Motor neuron (in vitro differentiated cells): ENCODE measurements at regions not wholly inside any gene's neighbourhood (a gene's known extent, or its start where the extent isn't known, plus 50 kb on each side); places are given as distances from the start of the nearest gene placed in this dataset.

Source experiments
- ATAC-seq, 8 experiments: fragments of 200-7000 bp; cut with Tn5 transposase; replicated peaks in 6 of 8; 2 replicates each; pipeline ENCODE4 v1.8.0; 2021; ENCODE audit warnings: mild to moderate bottlenecking in 8 of 8, moderate library complexity in 8 of 8
- H3K27ac ChIP-seq, 2 donors: fragments of 250-450 bp; sonication (Bioruptor Pico); 2 replicates each; pipeline ENCODE4 v1.9.0; 2021; ENCODE audit warnings: antibody characterized with exemption in 2 of 2, mild to moderate bottlenecking in 2 of 2, moderate library complexity in 1 of 2
- H3K4me1 ChIP-seq, 2 donors: fragments of 250-450 bp; sonication (Bioruptor Pico); replicated peaks in 1 of 2; 2 replicates each; pipeline ENCODE4 v1.6.1; 2021; ENCODE audit warnings: antibody characterized with exemption in 2 of 2, mild to moderate bottlenecking in 2 of 2, moderate library complexity in 1 of 2
- H3K4me3 ChIP-seq, 5 donors: fragments of 250-450 bp; sonication (Bioruptor Pico); 2 replicates each; pipeline ENCODE4 v1.9.0; 2021; ENCODE audit warnings: antibody characterized with exemption in 5 of 5, mild to moderate bottlenecking in 5 of 5, moderate library complexity in 4 of 5
- WGBS, 10 experiments: fragments of 450-650 bp; shearing (Covaris generic); methylation state at CpG; one replicate each; pipeline ENCODE4 v1.0.0; 2022; 5-methylcytosine and 5-hydroxymethylcytosine counted together
- in situ Hi-C, 9 experiments: fragments of 400-800 bp; cut with MboI; loops; one replicate each; pipeline ENCODE4 v1.15.0; 2021; ENCODE audit warnings: low sequenced_read_pairs in 9 of 9, low pct_unique_long_range_greater_than_20kb in 2 of 9; ENCODE audit not compliant: unreplicated experiment in 9 of 9

DNA sequence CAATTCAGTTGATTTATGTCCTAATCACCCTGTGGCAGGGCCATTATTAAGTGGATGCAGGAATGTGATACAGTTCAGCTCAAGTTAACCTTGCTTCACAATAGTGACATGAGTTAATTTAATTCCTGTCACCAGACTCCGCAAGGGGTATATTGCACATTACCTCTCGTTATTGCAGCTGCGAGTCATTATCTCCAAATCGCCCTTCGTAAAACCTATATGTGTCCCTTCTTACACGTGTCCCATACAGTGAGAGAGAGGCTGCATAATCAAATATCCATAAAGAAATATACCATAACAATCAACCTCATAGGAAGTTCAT, 369.9 kb upstream of the ANXA10 start:
- peak in 5 of 8 experiments; percentile 55 to 82 (median 78) for ATAC-seq
- H3K4me1 ChIP-seq: peaks cover 0 to 29% of the 10 kb centered on the region in 2 donors
- WGBS, 10 experiments: 0 to 80% (median 36%) methylated on average over 2 to 6 of the region's 6 CpGs; no CpG with 5 or more reads in 1 of the 10 experiments
- peak overlapping the region in 1 of 2 donors; percentile 64 for H3K27ac ChIP-seq
- in situ Hi-C loops: no loop called here
- H3K4me3 ChIP-seq: no peak overlapping the region

DNA sequence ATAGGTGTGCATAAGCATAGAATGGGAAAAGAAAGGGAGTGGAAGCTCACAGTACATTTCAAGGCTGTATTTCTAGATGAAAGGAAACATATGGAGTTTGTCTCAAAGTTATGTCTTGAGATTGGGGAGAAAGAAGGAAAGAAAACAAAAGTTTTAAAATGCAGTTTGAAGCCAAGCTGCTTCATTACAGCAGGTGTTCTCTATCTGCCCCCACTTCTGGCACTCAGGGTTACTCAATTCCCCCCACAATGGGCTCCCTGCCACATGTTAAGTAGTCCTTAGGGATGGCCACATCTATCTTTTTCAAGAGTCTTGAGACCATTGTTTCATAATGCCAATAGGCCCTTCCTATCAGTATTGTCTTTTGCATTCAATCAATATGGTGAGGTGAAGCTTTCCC, 367.4 kb upstream of the ANXA10 start:
- in situ Hi-C loops: no loop called here
- Histone ChIP-seq H3K4me1 (peaks cover 0 to 29% of the 10 kb centered on the region in 2 donors), H3K27ac (no peak overlapping the region), H3K4me3 (no peak overlapping the region)
- no peak for ATAC-seq

DNA sequence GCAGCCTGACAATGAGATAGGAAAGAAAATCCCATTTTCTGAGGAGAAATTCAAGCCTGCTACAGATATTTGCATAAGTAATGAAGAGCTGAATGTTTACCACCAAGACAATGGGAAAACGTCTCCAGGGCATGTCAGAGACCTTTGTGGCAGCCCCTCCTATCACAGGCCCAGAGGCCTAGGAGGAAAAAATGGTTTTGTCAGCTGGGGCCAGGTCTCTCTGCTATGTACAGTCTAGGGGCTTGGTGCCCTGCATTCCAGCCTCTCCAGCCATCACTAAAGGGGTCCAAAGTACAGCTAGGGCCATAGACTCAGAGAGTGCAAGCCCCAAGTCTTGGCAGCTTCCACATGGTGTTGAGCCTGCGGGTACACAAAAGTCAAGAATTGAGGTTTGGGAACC, 361.6 kb upstream of the ANXA10 start:
- in situ Hi-C loops: no loop called here
- Histone ChIP-seq H3K4me3 (no peak overlapping the region), H3K4me1 (no peaks in the 10 kb centered on the region), H3K27ac (no peak overlapping the region)
- WGBS, 10 experiments: 0 to 67% (median 32%) methylated on average over 1 to 2 of the region's 2 CpGs; no CpG with 5 or more reads in 4 of the 10 experiments
- ATAC-seq: no peak

- peak in 4 of 8 experiments; percentile 38 to 81 (median 76) for ATAC-seq
- H3K4me3 ChIP-seq: no peak overlapping the region
- peak overlapping the region in 1 of 2 donors; percentile 13 for H3K27ac ChIP-seq
- in situ Hi-C loops: no loop called here
- WGBS, 10 experiments: 0 to 73% (median 64%) methylated on average over 2 to 6 of the region's 6 CpGs; no CpG with 5 or more reads in 1 of the 10 experiments
- H3K4me1 ChIP-seq: peaks cover 0 to 20% of the 10 kb centered on the region in 2 donors
Observed at GRCh38 chr4:167745024-167745687, 347.2 kb upstream of the ANXA10 start.

DNA sequence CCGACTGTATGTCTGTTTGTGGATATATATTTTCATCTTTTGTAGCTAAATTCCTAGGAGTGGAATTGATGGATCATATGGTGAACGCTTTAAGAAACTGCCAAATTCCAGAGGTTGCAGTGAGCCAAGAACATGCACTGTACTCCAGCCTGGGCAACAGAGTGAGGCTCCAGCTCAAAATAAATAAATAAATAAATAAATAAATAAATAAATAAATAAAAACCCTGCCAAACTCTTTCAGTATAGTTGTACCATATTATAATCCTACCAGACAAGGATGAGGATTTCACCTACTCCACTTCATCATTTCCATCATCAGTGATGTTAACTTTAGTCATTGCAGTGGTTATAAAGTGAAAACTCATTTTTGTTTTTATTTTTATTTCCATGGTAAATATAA, 325.1 kb upstream of the ANXA10 start:
- in situ Hi-C loops: no loop called here
- H3K27ac ChIP-seq: no peak overlapping the region
- H3K4me3 ChIP-seq: no peak overlapping the region
- ATAC-seq: no peak
- H3K4me1 ChIP-seq: no peaks in the 10 kb centered on the region
- WGBS, 10 experiments: 4 to 92% (median 75%) methylated on average over 1 to 2 of the region's 2 CpGs; no CpG with 5 or more reads in 1 of the 10 experiments

GRCh38 chr4:167774646-167775045, 317.7 kb upstream of the ANXA10 start:
- no peak for ATAC-seq
- no peak overlapping the region for H3K4me3 ChIP-seq
- H3K27ac ChIP-seq: no peak overlapping the region
- in situ Hi-C loops: no loop called here
- no peaks in the 10 kb centered on the region for H3K4me1 ChIP-seq

- in situ Hi-C loops: no loop called here
- no peaks in the 10 kb centered on the region for H3K4me1 ChIP-seq
- no peak overlapping the region for H3K27ac ChIP-seq
- no peak overlapping the region for H3K4me3 ChIP-seq
- 0 to 100% (median 85%) methylated on average over 1 to 3 of the region's 3 CpGs for WGBS, 10 experiments
- peak in 2 of 8 experiments; percentile 50 to 85 for ATAC-seq
Observed at GRCh38 chr4:167775375-167775774, 317.0 kb upstream of the ANXA10 start.

DNA sequence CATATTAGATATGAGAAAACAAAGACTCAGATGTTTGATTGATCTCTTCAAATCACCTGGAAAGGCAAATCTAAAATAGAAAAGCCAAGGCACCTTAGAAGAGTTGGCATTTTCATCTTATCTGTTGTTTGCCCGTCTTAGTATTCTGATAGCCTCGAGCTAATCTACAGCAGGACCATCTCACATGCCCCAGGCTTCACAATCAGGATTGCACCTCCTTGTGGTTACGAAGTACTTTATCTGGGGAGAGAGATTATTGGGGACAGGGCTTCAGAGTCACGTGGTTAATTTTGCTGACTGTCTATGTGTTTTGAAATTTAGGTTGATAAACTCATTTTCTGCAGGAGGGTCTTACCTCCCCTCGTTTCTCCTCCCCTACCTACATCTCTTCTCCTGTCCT, 313.1 kb upstream of the ANXA10 start:
- Histone ChIP-seq H3K4me3 (no peak overlapping the region), H3K27ac (no peak overlapping the region), H3K4me1 (no peaks in the 10 kb centered on the region)
- no peak for ATAC-seq
- in situ Hi-C loops: no loop called here
- 3 to 100% (median 71%) methylated on average over 1 to 5 of the region's 5 CpGs; no CpG with 5 or more reads in 1 of the 10 experiments for WGBS, 10 experiments

GRCh38 chr4:167779864-167780263, 312.5 kb upstream of the ANXA10 start:
- Histone ChIP-seq H3K27ac (no peak overlapping the region), H3K4me3 (no peak overlapping the region), H3K4me1 (peaks cover 2 to 3% of the 10 kb centered on the region in 2 donors)
- WGBS, 10 experiments: 5 to 86% (median 72%) methylated on average over 4 to 5 of the region's 5 CpGs
- ATAC-seq: no peak
- in situ Hi-C loops: no loop called here

- ATAC-seq: no peak
- no peak overlapping the region for H3K27ac ChIP-seq
- H3K4me1 ChIP-seq: peaks cover 9 to 17% of the 10 kb centered on the region in 2 donors
- in situ Hi-C loops: no loop called here
- 0 to 80% (median 60%) methylated on average over 1 to 2 of the region's 2 CpGs; no CpG with 5 or more reads in 1 of the 10 experiments for WGBS, 10 experiments
- H3K4me3 ChIP-seq: no peak overlapping the region
Observed at GRCh38 chr4:167784826-167785225, 307.5 kb upstream of the ANXA10 start.

GRCh38 chr4:167785523-167785922, 306.8 kb upstream of the ANXA10 start:
- WGBS, 10 experiments: 0 to 75% (median 33%) methylated on average over 1 of the region's 1 CpG; no CpG with 5 or more reads in 1 of the 10 experiments
- H3K4me1 ChIP-seq: peaks cover 9 to 17% of the 10 kb centered on the region in 2 donors
- peak in 5 of 8 experiments; percentile 27 to 76 (median 52) for ATAC-seq
- H3K4me3 ChIP-seq: no peak overlapping the region
- H3K27ac ChIP-seq: no peak overlapping the region
- in situ Hi-C loops: no loop called here

DNA sequence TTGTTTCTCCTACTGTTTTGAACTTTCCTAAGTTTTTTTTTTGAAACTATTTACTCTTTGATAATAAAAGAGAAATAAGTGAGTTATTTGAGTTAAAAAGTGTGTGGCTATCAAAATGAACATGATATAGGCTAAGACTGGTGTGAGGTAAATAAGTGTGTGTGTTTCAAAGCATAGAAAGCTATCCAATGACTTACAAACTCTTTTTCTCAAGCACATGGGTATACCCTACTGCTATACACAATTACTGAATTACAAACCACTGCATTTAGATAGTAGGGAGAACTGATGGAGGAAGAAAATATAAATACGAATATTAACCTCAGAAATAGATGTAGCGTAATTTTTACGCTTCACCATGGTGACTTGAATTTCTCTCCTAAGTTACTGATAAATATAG, 305.8 kb upstream of the ANXA10 start:
- H3K27ac ChIP-seq: no peak overlapping the region
- in situ Hi-C loops: no loop called here
- peaks cover 9 to 17% of the 10 kb centered on the region in 2 donors for H3K4me1 ChIP-seq
- ATAC-seq: no peak
- H3K4me3 ChIP-seq: no peak overlapping the region
- WGBS, 10 experiments: 56 to 100% (median 91%) methylated on average over 1 to 3 of the region's 3 CpGs; no CpG with 5 or more reads in 1 of the 10 experiments

DNA sequence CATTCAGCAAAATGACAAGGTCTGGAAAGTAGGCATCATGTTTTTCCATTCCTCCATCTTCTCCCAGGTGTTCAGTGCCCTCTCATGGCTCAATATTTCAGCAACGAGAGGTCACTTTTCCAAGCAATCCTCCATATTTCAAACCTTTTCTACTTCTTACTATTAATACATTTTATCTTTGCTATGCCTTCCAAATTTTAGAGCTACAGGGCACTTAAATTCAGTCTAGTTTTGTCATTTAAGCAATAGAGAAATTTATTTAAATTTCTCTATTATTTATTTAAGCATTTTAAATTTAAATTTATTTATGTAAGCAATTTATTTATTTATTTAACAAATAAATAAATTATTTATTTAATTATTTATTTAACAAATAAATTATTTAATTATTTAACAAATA, 305.1 kb upstream of the ANXA10 start:
- H3K27ac ChIP-seq: no peak overlapping the region
- ATAC-seq: no peak
- H3K4me1 ChIP-seq: peaks cover 9 to 17% of the 10 kb centered on the region in 2 donors
- H3K4me3 ChIP-seq: no peak overlapping the region
- in situ Hi-C loops: no loop called here
- 21 to 100% (median 100%) methylated on average over 1 of the region's 1 CpG; no CpG with 5 or more reads in 1 of the 10 experiments for WGBS, 10 experiments
